ENCODE measurements at regions not wholly inside any gene's neighbourhood (a gene's known extent, or its start where the extent isn't known, plus 50 kb on each side); places are given as distances from the start of the nearest gene placed in this dataset.

- Histone ChIP-seq H3K9me2 (ENCODE audit: insufficient read depth) (no peaks in the 10 kb centered on the region), H3K27ac (ENCODE audit: low read depth, low read length) (no peak overlapping the region), H3K4me2 (ENCODE audit: low read length) (no peak overlapping the region), H3K9me3 (ENCODE audit: control insufficient read depth in 1 of 2, insufficient read depth in 1 of 2, low read depth in 1 of 2, low read length in 2 of 2) (no peaks in the 10 kb centered on the region), H3K27me3 (ENCODE audit: insufficient read depth, low read length) (no peaks in the 10 kb centered on the region), H3K79me2 (ENCODE audit: insufficient read depth, low read length) (no peaks in the 10 kb centered on the region), H4K20me1 (ENCODE audit: insufficient read depth) (no peaks in the 10 kb centered on the region), H2AFZ (ENCODE audit: low read depth, low read length, poor library complexity, severe bottlenecking) (no peak overlapping the region), H3K9ac (ENCODE audit: low read length) (no peak overlapping the region), H3K4me3 (replicated peaks in 1 of 2; ENCODE audit: low read depth in 1 of 2, low read length in 2 of 2) (no peak overlapping the region), H3K36me3 (ENCODE audit: control insufficient read depth in 1 of 2, insufficient read depth in 2 of 2, low read length in 2 of 2) (no peaks in the 10 kb centered on the region), H3K4me1 (ENCODE audit: control insufficient read depth in 1 of 2, insufficient read depth in 2 of 2, low read length in 2 of 2) (no peaks in the 10 kb centered on the region)
- intact Hi-C loops (cut with micrococcal nuclease), result no loop called here
- ATAC-seq (no peak), DNase-seq (ENCODE audit: low read depth, low spot score) (no peak)
- BruUV-seq (replicated peaks), result no TSS peak
- ChIA-PET RAD21 (ENCODE audit: low non-redundant PET in 1 of 2, low total read pairs in 2 of 2, uncharacterized antibody in 2 of 2, unreplicated experiment in 2 of 2) (no interaction called here), CTCF (no interaction called here), POLR2A (no interaction called here)
- TF ChIP-seq RAD21 (IDR thresholded peaks at IDR 0.05; ENCODE audit: low read depth) (no peak), FOSL1 (IDR thresholded peaks at IDR 0.05; ENCODE audit: low read depth) (no peak), YY1 (IDR thresholded peaks at IDR 0.05; ENCODE audit: extremely low read depth, insufficient replicate concordance, low read depth, low read length) (no peak), TCF7L2 (IDR thresholded peaks at IDR 0.05; ENCODE audit: borderline replicate concordance, extremely low read depth, insufficient read depth, insufficient read length) (no peak), ZNF274 (IDR thresholded peaks at IDR 0.05; ENCODE audit: low read depth, low read length) (no peak), ZFX (IDR thresholded peaks at IDR 0.05) (no peak), REST (IDR thresholded peaks at IDR 0.05; ENCODE audit: low read depth) (no peak), POLR2AphosphoS5 (IDR thresholded peaks at IDR 0.05; ENCODE audit: low read depth, low read length) (no peak), EZH2 (IDR thresholded peaks at IDR 0.05) (no peak), EGR1 (IDR thresholded peaks at IDR 0.05; ENCODE audit: low read depth) (no peak), SP1 (IDR thresholded peaks at IDR 0.05; ENCODE audit: low read depth) (no peak), CBX3 (IDR thresholded peaks at IDR 0.05; ENCODE audit: low read depth) (no peak), SIN3A (IDR thresholded peaks at IDR 0.05; ENCODE audit: low read depth) (no peak), JUND (IDR thresholded peaks at IDR 0.05) (no peak), CEBPB (IDR thresholded peaks at IDR 0.05; ENCODE audit: low read depth) (no peak), POLR2A (IDR thresholded peaks at IDR 0.05; ENCODE audit: borderline replicate concordance, extremely low read depth, insufficient read depth, insufficient read length) (no peak), ZBTB33 (IDR thresholded peaks at IDR 0.05; ENCODE audit: extremely low read depth, insufficient replicate concordance, low read length) (no peak), ELF1 (IDR thresholded peaks at IDR 0.05; ENCODE audit: borderline replicate concordance, low read depth) (no peak), CTCF (IDR thresholded peaks at IDR 0.05 in 2 of 3, conservative IDR thresholded peaks at IDR 0.05 in 1 of 3; ENCODE audit: borderline replicate concordance in 1 of 3, insufficient read depth in 1 of 3, low read depth in 2 of 3, low read length in 2 of 3) (no peak)
- TF ChIP-seq, protein P1, sequence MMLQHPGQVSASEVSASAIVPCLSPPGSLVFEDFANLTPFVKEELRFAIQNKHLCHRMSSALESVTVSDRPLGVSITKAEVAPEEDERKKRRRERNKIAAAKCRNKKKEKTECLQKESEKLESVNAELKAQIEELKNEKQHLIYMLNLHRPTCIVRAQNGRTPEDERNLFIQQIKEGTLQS (IDR thresholded peaks at IDR 0.05), result no peak
Observed at GRCh38 chr3:187997946-187998561, 155.9 kb upstream of the LPP start.

All from HCT116 (cell line).